MM.1S (cell line): ENCODE measurements at regions not wholly inside any gene's neighbourhood (a gene's known extent, or its start where the extent isn't known, plus 50 kb on each side); places are given as distances from the start of the nearest gene placed in this dataset.

ENCODE experiments used
- DNase-seq: peaks from one replicate; pipeline ENCODE4 v3.0.0-alpha.2; 2015
- H2AFZ ChIP-seq: fragments of 300-600 bp; sonication (generic); 2 replicates; pipeline ENCODE4 v1.6.0; 2016; ENCODE audit warnings: antibody characterized with exemption, low read length
- H3F3A ChIP-seq: fragments of 300-600 bp; sonication (generic); 2 replicates; pipeline ENCODE4 v1.6.1; 2016; ENCODE audit warnings: mild to moderate bottlenecking, antibody characterized with exemption, low read length, moderate library complexity, mixed read lengths; ENCODE audit not compliant: insufficient read depth
- H3K27ac ChIP-seq: fragments of 300-600 bp; sonication (generic); 2 replicates; pipeline ENCODE4 v1.5.1; 2016; ENCODE audit warnings: mild to moderate bottlenecking, low read length
- H3K27me3 ChIP-seq: fragments of 300-600 bp; sonication (generic); replicated peaks from 2 replicates; pipeline ENCODE4 v1.6.0; 2016; ENCODE audit warnings: low read length; ENCODE audit not compliant: insufficient read depth
- H3K36me3 ChIP-seq: fragments of 300-600 bp; sonication (generic); replicated peaks from 2 replicates; pipeline ENCODE4 v1.6.1; 2016; ENCODE audit warnings: mild to moderate bottlenecking, low read length, mixed read lengths; ENCODE audit not compliant: insufficient read depth
- H3K4me1 ChIP-seq: fragments of 300-600 bp; sonication (generic); 2 replicates; pipeline ENCODE4 v1.6.1; 2016; ENCODE audit warnings: low read length, mixed read lengths
- H3K4me2 ChIP-seq: fragments of 300-600 bp; sonication (generic); 2 replicates; pipeline ENCODE4 v1.6.0; 2016; ENCODE audit warnings: low read depth, low read length
- H3K4me3 ChIP-seq: fragments of 300-600 bp; sonication (generic); 2 replicates; pipeline ENCODE4 v1.5.1; 2016; ENCODE audit warnings: low read length, mixed read lengths
- H3K79me2 ChIP-seq: fragments of 300-600 bp; sonication (generic); 2 replicates; pipeline ENCODE4 v1.6.1; 2016; ENCODE audit warnings: mixed run types, low read length, mixed read lengths
- H3K9ac ChIP-seq: fragments of 300-600 bp; sonication (generic); 2 replicates; pipeline ENCODE4 v1.6.1; 2016; ENCODE audit warnings: low read length, mixed read lengths
- H3K9me2 ChIP-seq: fragments of 300-600 bp; sonication (generic); replicated peaks from 2 replicates; pipeline ENCODE4 v1.6.1; 2016; ENCODE audit warnings: mild to moderate bottlenecking, low read length, mixed read lengths; ENCODE audit not compliant: insufficient read depth
- H3K9me3 ChIP-seq: fragments of 300-600 bp; sonication (generic); replicated peaks from 2 replicates; pipeline ENCODE4 v1.6.1; 2016; ENCODE audit warnings: mild to moderate bottlenecking, low read length, mixed read lengths; ENCODE audit not compliant: insufficient read depth
- H4K20me1 ChIP-seq: fragments of 300-600 bp; sonication (generic); 2 replicates; pipeline ENCODE4 v1.6.1; 2016; ENCODE audit warnings: mild to moderate bottlenecking, low read length, moderate library complexity, mixed read lengths; ENCODE audit not compliant: insufficient read depth
- EZH2 ChIP-seq: fragments of 300-600 bp; sonication (generic); optimal IDR thresholded peaks from 2 replicates; pipeline ENCODE3; 2017; ENCODE audit warnings: low read depth, mild to moderate bottlenecking, antibody characterized with exemption, low read length, mixed read lengths
- EZH2phosphoT487 ChIP-seq: fragments of 300-600 bp; sonication (generic); IDR thresholded peaks from 2 replicates; pipeline ENCODE4 v1.6.1; 2018; ENCODE audit warnings: antibody characterized with exemption, low read length
- TF ChIP-seq, protein P1 (sequence below): fragments of 300-600 bp; sonication (generic); IDR thresholded peaks from 2 replicates; pipeline ENCODE4 v1.5.1; 2016; ENCODE audit warnings: antibody characterized with exemption, low read length, mixed read lengths

DNA sequence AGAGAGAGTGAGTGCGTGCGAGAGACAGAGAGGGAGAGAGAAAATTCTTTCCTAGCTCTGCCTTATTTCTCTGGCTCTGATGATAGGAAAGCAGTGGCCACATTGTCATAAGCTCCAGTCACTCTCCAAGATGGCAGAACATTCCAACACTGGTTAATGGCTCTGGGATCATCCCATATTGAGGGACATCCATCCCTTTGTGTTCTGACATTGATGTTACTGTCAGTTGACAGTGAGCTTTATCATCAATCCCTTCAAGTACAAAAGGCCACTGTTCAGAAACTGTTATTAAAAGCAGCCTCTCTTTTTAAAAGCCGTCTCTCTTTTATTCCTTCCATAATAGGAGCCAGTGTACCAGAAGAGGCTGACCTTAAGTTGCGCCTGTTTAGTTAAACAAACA, 1084.9 kb upstream of the RBFOX1 start:
- Histone ChIP-seq H3K9me3 (no peaks in the 10 kb centered on the region), H4K20me1 (no peaks in the 10 kb centered on the region), H3K9ac (no peak overlapping the region), H2AFZ (no peak overlapping the region), H3K4me3 (no peak overlapping the region), H3K36me3 (no peaks in the 10 kb centered on the region), H3K27ac (no peak overlapping the region), H3K4me1 (peaks cover 5% of the 10 kb centered on the region; the same call in 1 of the 2 replicates), H3F3A (no peaks in the 10 kb centered on the region), H3K4me2 (no peak overlapping the region), H3K79me2 (no peaks in the 10 kb centered on the region), H3K9me2 (no peaks in the 10 kb centered on the region), H3K27me3 (no peaks in the 10 kb centered on the region)
- no peak for DNase-seq
- no peak for TF ChIP-seq EZH2

- no peak overlapping the region for H2AFZ ChIP-seq
- H3K27me3 ChIP-seq, result no peaks in the 10 kb centered on the region
These were observed 1085.5 kb upstream of the RBFOX1 start for GRCh38 chr16:6247150-6247549.

GRCh38 chr16:6246266-6246665, 1086.4 kb upstream of the RBFOX1 start:
- no peaks in the 10 kb centered on the region for H3K9me2 ChIP-seq
- no peak overlapping the region for H3K27ac ChIP-seq
- H3K79me2 ChIP-seq, result no peaks in the 10 kb centered on the region
- H4K20me1 ChIP-seq, result no peaks in the 10 kb centered on the region
- no peaks in the 10 kb centered on the region for H3K36me3 ChIP-seq
- H3K4me2 ChIP-seq, result no peak overlapping the region
- no peaks in the 10 kb centered on the region for H3F3A ChIP-seq
- H3K4me1 ChIP-seq, result peaks cover 5% of the 10 kb centered on the region; the same call in 1 of the 2 replicates
- H3K9ac ChIP-seq, result no peak overlapping the region
- no peaks in the 10 kb centered on the region for H3K27me3 ChIP-seq
- no peak overlapping the region for H2AFZ ChIP-seq
- no peak overlapping the region for H3K4me3 ChIP-seq
- no peaks in the 10 kb centered on the region for H3K9me3 ChIP-seq
- no peak for TF ChIP-seq EZH2phosphoT487
- TF ChIP-seq, protein P1, sequence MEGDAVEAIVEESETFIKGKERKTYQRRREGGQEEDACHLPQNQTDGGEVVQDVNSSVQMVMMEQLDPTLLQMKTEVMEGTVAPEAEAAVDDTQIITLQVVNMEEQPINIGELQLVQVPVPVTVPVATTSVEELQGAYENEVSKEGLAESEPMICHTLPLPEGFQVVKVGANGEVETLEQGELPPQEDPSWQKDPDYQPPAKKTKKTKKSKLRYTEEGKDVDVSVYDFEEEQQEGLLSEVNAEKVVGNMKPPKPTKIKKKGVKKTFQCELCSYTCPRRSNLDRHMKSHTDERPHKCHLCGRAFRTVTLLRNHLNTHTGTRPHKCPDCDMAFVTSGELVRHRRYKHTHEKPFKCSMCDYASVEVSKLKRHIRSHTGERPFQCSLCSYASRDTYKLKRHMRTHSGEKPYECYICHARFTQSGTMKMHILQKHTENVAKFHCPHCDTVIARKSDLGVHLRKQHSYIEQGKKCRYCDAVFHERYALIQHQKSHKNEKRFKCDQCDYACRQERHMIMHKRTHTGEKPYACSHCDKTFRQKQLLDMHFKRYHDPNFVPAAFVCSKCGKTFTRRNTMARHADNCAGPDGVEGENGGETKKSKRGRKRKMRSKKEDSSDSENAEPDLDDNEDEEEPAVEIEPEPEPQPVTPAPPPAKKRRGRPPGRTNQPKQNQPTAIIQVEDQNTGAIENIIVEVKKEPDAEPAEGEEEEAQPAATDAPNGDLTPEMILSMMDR, result no peak
- TF ChIP-seq EZH2, result no peak
- DNase-seq, result no peak

More at GRCh38 chr16:6247150-6247549, 1085.5 kb upstream of the RBFOX1 start:
- Histone ChIP-seq H3K9me3 (no peaks in the 10 kb centered on the region), H3K4me2 (no peak overlapping the region), H3K79me2 (no peaks in the 10 kb centered on the region), H3K4me1 (peaks cover 5% of the 10 kb centered on the region; the same call in 1 of the 2 replicates), H3F3A (no peaks in the 10 kb centered on the region), H4K20me1 (no peaks in the 10 kb centered on the region), H3K9ac (no peak overlapping the region), H3K4me3 (no peak overlapping the region), H3K36me3 (no peaks in the 10 kb centered on the region), H3K9me2 (no peaks in the 10 kb centered on the region), H3K27ac (no peak overlapping the region)
- no peak for DNase-seq
- TF ChIP-seq EZH2, result no peak
- TF ChIP-seq EZH2phosphoT487, result no peak
- TF ChIP-seq, protein P1, result no peak

DNA sequence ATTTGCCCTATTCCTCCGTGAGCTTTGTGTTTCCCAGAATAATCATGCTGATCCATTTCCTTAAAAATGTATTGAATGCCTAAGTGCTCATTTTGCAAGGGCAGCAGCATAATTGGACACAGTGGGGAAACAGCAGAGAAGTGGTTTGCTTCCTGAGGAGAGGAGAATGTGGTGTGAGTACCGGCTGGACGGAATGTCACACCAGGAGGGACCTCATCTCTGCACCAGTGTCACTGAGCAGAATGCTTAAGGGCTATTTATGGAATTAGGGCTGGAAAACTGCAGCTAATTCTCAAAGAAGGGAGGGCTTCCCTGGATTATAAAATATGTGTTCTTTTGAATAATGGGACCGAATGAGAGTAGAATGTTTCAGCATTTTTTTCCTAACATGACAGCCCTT, 1100.6 kb upstream of the RBFOX1 start:
- no peaks in the 10 kb centered on the region for H3K9me2 ChIP-seq
- DNase-seq, result no peak
- no peaks in the 10 kb centered on the region for H3K79me2 ChIP-seq
- no peak overlapping the region for H3K9ac ChIP-seq
- no peak overlapping the region for H3K4me3 ChIP-seq
- TF ChIP-seq, protein P1, result no peak
- TF ChIP-seq EZH2 (no peak), EZH2phosphoT487 (no peak)
- no peaks in the 10 kb centered on the region for H3K27me3 ChIP-seq
- H3F3A ChIP-seq, result no peaks in the 10 kb centered on the region
- H3K36me3 ChIP-seq, result no peaks in the 10 kb centered on the region
- no peak overlapping the region for H3K4me2 ChIP-seq
- H3K27ac ChIP-seq, result no peak overlapping the region
- H3K9me3 ChIP-seq, result no peaks in the 10 kb centered on the region
- no peaks in the 10 kb centered on the region for H3K4me1 ChIP-seq
- no peak overlapping the region for H2AFZ ChIP-seq
- no peaks in the 10 kb centered on the region for H4K20me1 ChIP-seq
